ENCODE measurements at regions not wholly inside any gene's neighbourhood (a gene's known extent, or its start where the extent isn't known, plus 50 kb on each side); places are given as distances from the start of the nearest gene placed in this dataset.

DNA sequence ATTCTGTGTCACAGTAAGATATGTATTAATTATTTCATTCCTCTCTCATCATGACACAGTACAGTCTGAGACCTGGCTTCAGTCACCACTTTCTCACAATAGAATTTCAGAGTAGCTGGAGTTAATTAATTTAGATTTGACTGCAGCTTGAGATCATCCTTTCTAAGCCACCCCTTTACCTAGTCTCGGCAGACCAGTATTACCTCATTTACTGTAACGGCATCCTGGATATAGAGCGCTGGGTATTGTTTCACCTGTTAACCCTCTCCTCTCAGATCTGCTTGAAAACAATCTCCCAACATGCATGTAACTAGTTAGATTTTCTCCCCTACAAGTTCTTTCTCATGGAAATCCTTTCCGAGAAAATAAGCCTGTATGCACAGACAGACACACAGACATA, 1057.5 kb downstream of the GATA3 start:
- TF ChIP-seq, protein P1, sequence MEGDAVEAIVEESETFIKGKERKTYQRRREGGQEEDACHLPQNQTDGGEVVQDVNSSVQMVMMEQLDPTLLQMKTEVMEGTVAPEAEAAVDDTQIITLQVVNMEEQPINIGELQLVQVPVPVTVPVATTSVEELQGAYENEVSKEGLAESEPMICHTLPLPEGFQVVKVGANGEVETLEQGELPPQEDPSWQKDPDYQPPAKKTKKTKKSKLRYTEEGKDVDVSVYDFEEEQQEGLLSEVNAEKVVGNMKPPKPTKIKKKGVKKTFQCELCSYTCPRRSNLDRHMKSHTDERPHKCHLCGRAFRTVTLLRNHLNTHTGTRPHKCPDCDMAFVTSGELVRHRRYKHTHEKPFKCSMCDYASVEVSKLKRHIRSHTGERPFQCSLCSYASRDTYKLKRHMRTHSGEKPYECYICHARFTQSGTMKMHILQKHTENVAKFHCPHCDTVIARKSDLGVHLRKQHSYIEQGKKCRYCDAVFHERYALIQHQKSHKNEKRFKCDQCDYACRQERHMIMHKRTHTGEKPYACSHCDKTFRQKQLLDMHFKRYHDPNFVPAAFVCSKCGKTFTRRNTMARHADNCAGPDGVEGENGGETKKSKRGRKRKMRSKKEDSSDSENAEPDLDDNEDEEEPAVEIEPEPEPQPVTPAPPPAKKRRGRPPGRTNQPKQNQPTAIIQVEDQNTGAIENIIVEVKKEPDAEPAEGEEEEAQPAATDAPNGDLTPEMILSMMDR (IDR thresholded peaks at IDR 0.05; ENCODE audit: low read depth, low read length, missing input control) = no peak
- no peak for TF ChIP-seq RAD21 (IDR thresholded peaks at IDR 0.05)
- no peak for TF ChIP-seq JUND (IDR thresholded peaks at IDR 0.05)
- TF ChIP-seq TAF1 (conservative IDR thresholded peaks at IDR 0.05) = no peak
- TF ChIP-seq, protein P2, sequence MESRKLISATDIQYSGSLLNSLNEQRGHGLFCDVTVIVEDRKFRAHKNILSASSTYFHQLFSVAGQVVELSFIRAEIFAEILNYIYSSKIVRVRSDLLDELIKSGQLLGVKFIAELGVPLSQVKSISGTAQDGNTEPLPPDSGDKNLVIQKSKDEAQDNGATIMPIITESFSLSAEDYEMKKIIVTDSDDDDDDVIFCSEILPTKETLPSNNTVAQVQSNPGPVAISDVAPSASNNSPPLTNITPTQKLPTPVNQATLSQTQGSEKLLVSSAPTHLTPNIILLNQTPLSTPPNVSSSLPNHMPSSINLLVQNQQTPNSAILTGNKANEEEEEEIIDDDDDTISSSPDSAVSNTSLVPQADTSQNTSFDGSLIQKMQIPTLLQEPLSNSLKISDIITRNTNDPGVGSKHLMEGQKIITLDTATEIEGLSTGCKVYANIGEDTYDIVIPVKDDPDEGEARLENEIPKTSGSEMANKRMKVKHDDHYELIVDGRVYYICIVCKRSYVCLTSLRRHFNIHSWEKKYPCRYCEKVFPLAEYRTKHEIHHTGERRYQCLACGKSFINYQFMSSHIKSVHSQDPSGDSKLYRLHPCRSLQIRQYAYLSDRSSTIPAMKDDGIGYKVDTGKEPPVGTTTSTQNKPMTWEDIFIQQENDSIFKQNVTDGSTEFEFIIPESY (IDR thresholded peaks at IDR 0.05) = no peak
